Ascending aorta (tissue), 2 donors: ENCODE measurements at regions not wholly inside any gene's neighbourhood (a gene's known extent, or its start where the extent isn't known, plus 50 kb on each side); places are given as distances from the start of the nearest gene placed in this dataset.

Source experiments
- DNase-seq, 2 donors: peaks; one replicate each; pipeline ENCODE4 v3.0.0-alpha.2; 2019; ENCODE audit warnings: low spot score in 2 of 2
- H3K27ac ChIP-seq, 2 donors: fragments of 200-600 bp; sonication (generic); one replicate each; pipeline ENCODE4 v1.5.1; 2016 to 2017; ENCODE audit warnings: mild to moderate bottlenecking in 1 of 2
- H3K27me3 ChIP-seq: fragments of 200-600 bp; sonication (generic); one replicate; pipeline ENCODE4 v1.5.1; 2017
- H3K36me3 ChIP-seq, 2 donors: fragments of 200-600 bp; sonication (generic); one replicate each; pipeline ENCODE4 v1.5.1; 2016
- H3K4me1 ChIP-seq, 2 donors: fragments of 200-600 bp; sonication (generic); one replicate each; pipeline ENCODE4 v1.5.1; 2016 to 2017; ENCODE audit warnings: mild to moderate bottlenecking in 1 of 2
- H3K4me3 ChIP-seq, 2 donors: fragments of 200-600 bp; sonication (generic); one replicate each; pipeline ENCODE4 v1.5.1; 2016 to 2017; ENCODE audit warnings: mild to moderate bottlenecking in 1 of 2
- H3K9me3 ChIP-seq, 2 donors: fragments of 200-600 bp; sonication (generic); one replicate each; pipeline ENCODE4 v1.5.1; 2016
- CTCF ChIP-seq, 3 experiments: fragments of 200-600 bp in 2 of 3; fragments of 450-650 bp in 1 of 3; sonication (generic) in 2 of 3; IDR thresholded peaks; one replicate each; pipeline ENCODE4 v1.5.1; 2016 to 2019; ENCODE audit warnings: antibody characterized with exemption in 3 of 3, mild to moderate bottlenecking in 1 of 3, moderate library complexity in 1 of 3
- intact Hi-C: fragments of 100-400 bp; cut with DNase I; formaldehyde crosslinking; loops from one replicate; pipeline ENCODE4 v1.15.1; 2023

GRCh38 chr18:40559556-40559955 lies 1395.5 kb upstream of the PIK3C3 start:
- intact Hi-C loops: no loop called here
- H3K4me1 ChIP-seq: no peaks in the 10 kb centered on the region
- no peak for DNase-seq
- no peak overlapping the region for H3K27ac ChIP-seq
- no peaks in the 10 kb centered on the region for H3K27me3 ChIP-seq
- TF ChIP-seq CTCF (IDR thresholded peaks at IDR 0.05): no peak
- H3K36me3 ChIP-seq: no peaks in the 10 kb centered on the region
- H3K4me3 ChIP-seq: no peak overlapping the region
- H3K9me3 ChIP-seq: no peaks in the 10 kb centered on the region

GRCh38 chr18:40558706-40559392 lies 1396.2 kb upstream of the PIK3C3 start:
- intact Hi-C loops: no loop called here
- no peak overlapping the region for H3K4me3 ChIP-seq
- H3K36me3 ChIP-seq: no peaks in the 10 kb centered on the region
- TF ChIP-seq CTCF (IDR thresholded peaks at IDR 0.05): no peak
- H3K27me3 ChIP-seq: no peaks in the 10 kb centered on the region
- no peaks in the 10 kb centered on the region for H3K4me1 ChIP-seq
- DNase-seq: no peak
- H3K27ac ChIP-seq: no peak overlapping the region
- no peaks in the 10 kb centered on the region for H3K9me3 ChIP-seq

- Histone ChIP-seq H3K4me3 (no peak overlapping the region), H3K9me3 (no peaks in the 10 kb centered on the region), H3K4me1 (no peaks in the 10 kb centered on the region), H3K36me3 (no peaks in the 10 kb centered on the region), H3K27ac (no peak overlapping the region), H3K27me3 (no peaks in the 10 kb centered on the region)
- TF ChIP-seq CTCF (IDR thresholded peaks at IDR 0.05): no peak
- intact Hi-C loops: no loop called here
- DNase-seq: no peak
Measured at GRCh38 chr18:40555914-40556313, 1399.1 kb upstream of the PIK3C3 start.

- TF ChIP-seq CTCF (IDR thresholded peaks at IDR 0.05): no peak
- Histone ChIP-seq H3K27me3 (no peaks in the 10 kb centered on the region), H3K27ac (no peak overlapping the region), H3K4me3 (no peak overlapping the region), H3K36me3 (no peaks in the 10 kb centered on the region), H3K4me1 (no peaks in the 10 kb centered on the region), H3K9me3 (no peaks in the 10 kb centered on the region)
- no peak for DNase-seq
- intact Hi-C loops: no loop called here
Measured at GRCh38 chr18:40553029-40553428, 1402.0 kb upstream of the PIK3C3 start.

- H3K4me3 ChIP-seq: no peak overlapping the region
- intact Hi-C loops: no loop called here
- no peak for DNase-seq
- H3K27ac ChIP-seq: no peak overlapping the region
- no peaks in the 10 kb centered on the region for H3K36me3 ChIP-seq
- H3K27me3 ChIP-seq: no peaks in the 10 kb centered on the region
- H3K9me3 ChIP-seq: no peaks in the 10 kb centered on the region
- H3K4me1 ChIP-seq: no peaks in the 10 kb centered on the region
- no peak for TF ChIP-seq CTCF (IDR thresholded peaks at IDR 0.05)
Measured at GRCh38 chr18:40546875-40547274, 1408.2 kb upstream of the PIK3C3 start.

GRCh38 chr18:40534723-40535122 lies 1420.3 kb upstream of the PIK3C3 start:
- no peaks in the 10 kb centered on the region for H3K36me3 ChIP-seq
- DNase-seq: no peak
- H3K4me1 ChIP-seq: no peaks in the 10 kb centered on the region
- H3K9me3 ChIP-seq: no peaks in the 10 kb centered on the region
- no peak overlapping the region for H3K4me3 ChIP-seq
- intact Hi-C loops: no loop called here
- TF ChIP-seq CTCF (IDR thresholded peaks at IDR 0.05): no peak
- no peaks in the 10 kb centered on the region for H3K27me3 ChIP-seq
- no peak overlapping the region for H3K27ac ChIP-seq
